ENCODE measurements at regions not wholly inside any gene's neighbourhood (a gene's known extent, or its start where the extent isn't known, plus 50 kb on each side); places are given as distances from the start of the nearest gene placed in this dataset.

GRCh38 chr3:157594413-157594812 lies 91.2 kb upstream of the VEPH1 start:
- TF ChIP-seq CTCF (IDR thresholded peaks at IDR 0.05) (no peak), POLR2AphosphoS5 (IDR thresholded peaks at IDR 0.05) (no peak)
